MM.1S (cell line): ENCODE measurements at regions not wholly inside any gene's neighbourhood (a gene's known extent, or its start where the extent isn't known, plus 50 kb on each side); places are given as distances from the start of the nearest gene placed in this dataset.

Experiments
- DNase-seq: peaks from one replicate; pipeline ENCODE4 v3.0.0-alpha.2; 2015
- H2AFZ ChIP-seq: fragments of 300-600 bp; sonication (generic); 2 replicates; pipeline ENCODE4 v1.6.0; 2016; ENCODE audit warnings: antibody characterized with exemption, low read length
- H3F3A ChIP-seq: fragments of 300-600 bp; sonication (generic); 2 replicates; pipeline ENCODE4 v1.6.1; 2016; ENCODE audit warnings: mild to moderate bottlenecking, antibody characterized with exemption, low read length, moderate library complexity, mixed read lengths; ENCODE audit not compliant: insufficient read depth
- H3K27ac ChIP-seq: fragments of 300-600 bp; sonication (generic); 2 replicates; pipeline ENCODE4 v1.5.1; 2016; ENCODE audit warnings: mild to moderate bottlenecking, low read length
- H3K27me3 ChIP-seq: fragments of 300-600 bp; sonication (generic); replicated peaks from 2 replicates; pipeline ENCODE4 v1.6.0; 2016; ENCODE audit warnings: low read length; ENCODE audit not compliant: insufficient read depth
- H3K36me3 ChIP-seq: fragments of 300-600 bp; sonication (generic); replicated peaks from 2 replicates; pipeline ENCODE4 v1.6.1; 2016; ENCODE audit warnings: mild to moderate bottlenecking, low read length, mixed read lengths; ENCODE audit not compliant: insufficient read depth
- H3K4me1 ChIP-seq: fragments of 300-600 bp; sonication (generic); 2 replicates; pipeline ENCODE4 v1.6.1; 2016; ENCODE audit warnings: low read length, mixed read lengths
- H3K4me2 ChIP-seq: fragments of 300-600 bp; sonication (generic); 2 replicates; pipeline ENCODE4 v1.6.0; 2016; ENCODE audit warnings: low read depth, low read length
- H3K4me3 ChIP-seq: fragments of 300-600 bp; sonication (generic); 2 replicates; pipeline ENCODE4 v1.5.1; 2016; ENCODE audit warnings: low read length, mixed read lengths
- H3K79me2 ChIP-seq: fragments of 300-600 bp; sonication (generic); 2 replicates; pipeline ENCODE4 v1.6.1; 2016; ENCODE audit warnings: mixed run types, low read length, mixed read lengths
- H3K9ac ChIP-seq: fragments of 300-600 bp; sonication (generic); 2 replicates; pipeline ENCODE4 v1.6.1; 2016; ENCODE audit warnings: low read length, mixed read lengths
- H3K9me2 ChIP-seq: fragments of 300-600 bp; sonication (generic); replicated peaks from 2 replicates; pipeline ENCODE4 v1.6.1; 2016; ENCODE audit warnings: mild to moderate bottlenecking, low read length, mixed read lengths; ENCODE audit not compliant: insufficient read depth
- H3K9me3 ChIP-seq: fragments of 300-600 bp; sonication (generic); replicated peaks from 2 replicates; pipeline ENCODE4 v1.6.1; 2016; ENCODE audit warnings: mild to moderate bottlenecking, low read length, mixed read lengths; ENCODE audit not compliant: insufficient read depth
- H4K20me1 ChIP-seq: fragments of 300-600 bp; sonication (generic); 2 replicates; pipeline ENCODE4 v1.6.1; 2016; ENCODE audit warnings: mild to moderate bottlenecking, low read length, moderate library complexity, mixed read lengths; ENCODE audit not compliant: insufficient read depth
- CTCF ChIP-seq: fragments of 300-600 bp; sonication (generic); IDR thresholded peaks from 2 replicates; pipeline ENCODE4 v1.5.1; 2016; ENCODE audit warnings: antibody characterized with exemption, low read length, mixed read lengths
- EZH2 ChIP-seq: fragments of 300-600 bp; sonication (generic); optimal IDR thresholded peaks from 2 replicates; pipeline ENCODE3; 2017; ENCODE audit warnings: low read depth, mild to moderate bottlenecking, antibody characterized with exemption, low read length, mixed read lengths
- EZH2phosphoT487 ChIP-seq: fragments of 300-600 bp; sonication (generic); IDR thresholded peaks from 2 replicates; pipeline ENCODE4 v1.6.1; 2018; ENCODE audit warnings: antibody characterized with exemption, low read length

GRCh38 chr3:160065282-160065681, 76.6 kb downstream of the IL12A start:
- H3K4me2 ChIP-seq = no peak overlapping the region
- TF ChIP-seq EZH2phosphoT487 (no peak), EZH2 (no peak), CTCF (no peak)
- no peaks in the 10 kb centered on the region for H3K79me2 ChIP-seq
- H3K9me3 ChIP-seq = no peaks in the 10 kb centered on the region
- no peak for DNase-seq
- H4K20me1 ChIP-seq = no peaks in the 10 kb centered on the region
- H3F3A ChIP-seq = no peaks in the 10 kb centered on the region
- H3K36me3 ChIP-seq = no peaks in the 10 kb centered on the region
- H3K27ac ChIP-seq = no peak overlapping the region
- H3K9ac ChIP-seq = no peak overlapping the region
- H2AFZ ChIP-seq = no peak overlapping the region
- H3K27me3 ChIP-seq = no peaks in the 10 kb centered on the region
- H3K9me2 ChIP-seq = no peaks in the 10 kb centered on the region
- H3K4me3 ChIP-seq = no peak overlapping the region
- no peaks in the 10 kb centered on the region for H3K4me1 ChIP-seq

- H3K9me2 ChIP-seq = no peaks in the 10 kb centered on the region
- no peak overlapping the region for H3K27ac ChIP-seq
- no peak overlapping the region for H3K4me2 ChIP-seq
- H3K4me3 ChIP-seq = no peak overlapping the region
- TF ChIP-seq EZH2phosphoT487 (no peak), EZH2 (no peak), CTCF (no peak)
- H3K27me3 ChIP-seq = no peaks in the 10 kb centered on the region
- H3K9ac ChIP-seq = no peak overlapping the region
- H3F3A ChIP-seq = no peaks in the 10 kb centered on the region
- H4K20me1 ChIP-seq = no peaks in the 10 kb centered on the region
- H3K79me2 ChIP-seq = no peaks in the 10 kb centered on the region
- H3K4me1 ChIP-seq = no peaks in the 10 kb centered on the region
- no peak for DNase-seq
- H2AFZ ChIP-seq = no peak overlapping the region
- H3K36me3 ChIP-seq = no peaks in the 10 kb centered on the region
- H3K9me3 ChIP-seq = no peaks in the 10 kb centered on the region
Observed at GRCh38 chr3:160065786-160066185, 77.2 kb downstream of the IL12A start.

- H3K9me3 ChIP-seq = no peaks in the 10 kb centered on the region
Observed at GRCh38 chr3:160069986-160070385, 81.4 kb downstream of the IL12A start.

More at GRCh38 chr3:160069986-160070385, 81.4 kb downstream of the IL12A start:
- DNase-seq = no peak
- no peak overlapping the region for H2AFZ ChIP-seq
- no peak overlapping the region for H3K4me2 ChIP-seq
- TF ChIP-seq EZH2phosphoT487 = no peak
- no peak for TF ChIP-seq EZH2
- no peak for TF ChIP-seq CTCF
- H3K9me2 ChIP-seq = no peaks in the 10 kb centered on the region
- H4K20me1 ChIP-seq = no peaks in the 10 kb centered on the region
- H3K4me3 ChIP-seq = no peak overlapping the region
- no peak overlapping the region for H3K27ac ChIP-seq
- H3K9ac ChIP-seq = no peak overlapping the region
- H3K36me3 ChIP-seq = no peaks in the 10 kb centered on the region
- no peaks in the 10 kb centered on the region for H3K4me1 ChIP-seq
- no peaks in the 10 kb centered on the region for H3K79me2 ChIP-seq
- no peaks in the 10 kb centered on the region for H3K27me3 ChIP-seq
- H3F3A ChIP-seq = no peaks in the 10 kb centered on the region
